Adrenal gland (tissue), 5 donors: ENCODE measurements at regions not wholly inside any gene's neighbourhood (a gene's known extent, or its start where the extent isn't known, plus 50 kb on each side); places are given as distances from the start of the nearest gene placed in this dataset.

Experiments
- CTCF ChIP-seq, 6 experiments: fragments of 450-650 bp in 4 of 6; fragments of 200-600 bp in 2 of 6; sonication (generic) in 1 of 6; IDR thresholded peaks; 1 replicate in 5 of 6; 2 replicates in 1 of 6; pipeline versions ENCODE4 v1.5.1 to v1.8.0; 2016 to 2021; ENCODE audit warnings: antibody characterized with exemption in 6 of 6, mild to moderate bottlenecking in 2 of 6, moderate library complexity in 1 of 6
- POLR2A ChIP-seq, 2 donors: fragments of 450-650 bp; IDR thresholded peaks; one replicate each; pipeline ENCODE4 v1.6.1; 2017; ENCODE audit warnings: antibody characterized with exemption in 2 of 2, mild to moderate bottlenecking in 2 of 2, moderate library complexity in 1 of 2
- donor health status: DM: no; HTN: no; CAD: no.

- TF ChIP-seq CTCF (IDR thresholded peaks at IDR 0.05) (no peak), POLR2A (IDR thresholded peaks at IDR 0.05) (no peak)
Observed at GRCh38 chr2:221810650-221811049, 238.5 kb upstream of the EPHA4 start.
